Kidney (tissue), 13 donors: ENCODE measurements at regions not wholly inside any gene's neighbourhood (a gene's known extent, or its start where the extent isn't known, plus 50 kb on each side); places are given as distances from the start of the nearest gene placed in this dataset.

Experiments
- DNase-seq, 5 donors: peaks; one replicate each; pipeline ENCODE4 v3.0.0-alpha.2; 2013 to 2020
- FAIRE-seq: peaks from 2 replicates; lab custom pipeline; 2012; peaks lifted over from hg19 to GRCh38; lab: Jason Lieb, UNC
- H3K27ac ChIP-seq, 2 donors: one replicate each; pipeline ENCODE4 v1.7.0; 2013; ENCODE audit warnings: low read depth in 2 of 2, low read length in 2 of 2, inconsistent platforms in 1 of 2
- H3K27me3 ChIP-seq: one replicate; pipeline ENCODE4 v1.7.1; 2013; ENCODE audit warnings: low read length, inconsistent platforms; ENCODE audit not compliant: control insufficient read depth, insufficient read depth
- H3K36me3 ChIP-seq, 3 donors: one replicate each; pipeline versions ENCODE4 v1.7.0 to v1.7.1; 2013; ENCODE audit warnings: low read length in 3 of 3, control low read depth in 1 of 3, inconsistent platforms in 1 of 3; ENCODE audit not compliant: insufficient read depth in 3 of 3, control insufficient read depth in 2 of 3
- H3K4me1 ChIP-seq, 3 donors: one replicate each; pipeline versions ENCODE4 v1.7.0 to v1.7.1; 2013; ENCODE audit warnings: low read length in 3 of 3, inconsistent platforms in 1 of 3, low read depth in 1 of 3; ENCODE audit not compliant: control insufficient read depth in 2 of 3, insufficient read depth in 2 of 3
- H3K4me3 ChIP-seq, 3 donors: one replicate each; pipeline versions ENCODE4 v1.7.0 to v1.8.1; 2013; ENCODE audit warnings: low read length in 3 of 3, control low read depth in 1 of 3, inconsistent platforms in 1 of 3
- H3K9ac ChIP-seq, 3 donors: one replicate each; pipeline versions ENCODE4 v1.7.0 to v1.7.1; 2013; ENCODE audit warnings: low read length in 3 of 3, control low read depth in 1 of 3, inconsistent platforms in 1 of 3
- H3K9me3 ChIP-seq, 3 donors: one replicate each; pipeline versions ENCODE4 v1.7.0 to v1.7.1; 2013; ENCODE audit warnings: low read length in 3 of 3, control low read depth in 1 of 3, inconsistent platforms in 1 of 3; ENCODE audit not compliant: control insufficient read depth in 2 of 3, insufficient read depth in 1 of 3
- intact Hi-C: fragments of 100-400 bp; cut with DNase I; formaldehyde crosslinking; loops from one replicate; pipeline ENCODE4 v1.11.1; 2022
- TF ChIP-seq, protein P1 (sequence below): IDR thresholded peaks from 3 replicates; pipeline ENCODE4 v1.5.1; 2012; ENCODE audit warnings: mild to moderate bottlenecking, moderate library complexity, borderline replicate concordance; ENCODE audit not compliant: insufficient read depth; ENCODE audit errors: extremely low read depth
- donor health status: control.
- donor health status: control.
- donor health status: control.
- donor health status: control.
- donor health status: control.
- donor health status: DM: yes; HTN: yes; CAD: no.
- donor health status: Normal renal cell carcinoma (clear cell type).

DNA sequence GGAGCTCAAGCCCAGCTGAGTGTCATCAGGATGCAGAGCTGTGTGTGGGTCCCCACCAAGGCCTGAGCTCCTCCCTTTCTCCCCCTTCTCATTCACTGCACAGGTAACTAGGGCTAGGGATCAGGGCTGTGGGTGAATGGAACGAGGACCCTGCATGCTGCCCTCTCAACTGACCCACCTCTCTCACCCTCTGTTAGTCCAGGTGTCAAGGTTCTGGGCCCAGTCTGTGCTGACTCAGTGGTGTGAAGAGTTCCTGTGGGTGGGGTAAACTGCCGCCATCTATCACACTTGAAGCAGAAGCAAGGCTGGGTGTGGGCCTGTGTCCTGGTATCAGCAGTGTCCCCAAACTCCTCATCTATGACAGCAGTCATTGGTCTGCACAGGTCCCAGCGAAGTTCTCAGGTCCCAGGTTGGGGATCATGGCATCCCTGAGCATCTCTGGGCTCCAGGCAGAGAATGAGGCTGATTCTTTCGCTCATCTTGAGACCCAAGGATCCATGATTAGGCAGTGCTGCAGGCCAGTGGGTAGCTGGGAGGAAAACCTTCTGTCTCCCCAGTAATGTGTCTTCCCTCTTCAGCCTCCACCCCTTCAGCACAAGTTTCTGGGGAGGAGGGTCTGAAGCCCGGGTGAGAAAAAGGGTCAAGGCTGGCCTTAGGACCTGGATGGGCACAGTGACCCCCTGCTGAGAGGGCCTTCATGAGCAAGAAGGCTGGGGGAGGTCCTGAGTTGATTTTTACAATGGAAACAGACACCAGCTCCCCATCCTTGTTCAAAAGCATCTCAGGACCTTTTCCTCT is 109.8 kb downstream of the ZNF280B start:
- no peak overlapping the region for H3K9ac ChIP-seq
- no peaks in the 10 kb centered on the region for H3K27me3 ChIP-seq
- TF ChIP-seq, protein P1, sequence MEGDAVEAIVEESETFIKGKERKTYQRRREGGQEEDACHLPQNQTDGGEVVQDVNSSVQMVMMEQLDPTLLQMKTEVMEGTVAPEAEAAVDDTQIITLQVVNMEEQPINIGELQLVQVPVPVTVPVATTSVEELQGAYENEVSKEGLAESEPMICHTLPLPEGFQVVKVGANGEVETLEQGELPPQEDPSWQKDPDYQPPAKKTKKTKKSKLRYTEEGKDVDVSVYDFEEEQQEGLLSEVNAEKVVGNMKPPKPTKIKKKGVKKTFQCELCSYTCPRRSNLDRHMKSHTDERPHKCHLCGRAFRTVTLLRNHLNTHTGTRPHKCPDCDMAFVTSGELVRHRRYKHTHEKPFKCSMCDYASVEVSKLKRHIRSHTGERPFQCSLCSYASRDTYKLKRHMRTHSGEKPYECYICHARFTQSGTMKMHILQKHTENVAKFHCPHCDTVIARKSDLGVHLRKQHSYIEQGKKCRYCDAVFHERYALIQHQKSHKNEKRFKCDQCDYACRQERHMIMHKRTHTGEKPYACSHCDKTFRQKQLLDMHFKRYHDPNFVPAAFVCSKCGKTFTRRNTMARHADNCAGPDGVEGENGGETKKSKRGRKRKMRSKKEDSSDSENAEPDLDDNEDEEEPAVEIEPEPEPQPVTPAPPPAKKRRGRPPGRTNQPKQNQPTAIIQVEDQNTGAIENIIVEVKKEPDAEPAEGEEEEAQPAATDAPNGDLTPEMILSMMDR = no peak
- no peak for DNase-seq
- H3K9me3 ChIP-seq = no peaks in the 10 kb centered on the region
- FAIRE-seq = no peak
- intact Hi-C loops = no loop called here
- H3K36me3 ChIP-seq = no peaks in the 10 kb centered on the region
- no peaks in the 10 kb centered on the region for H3K4me1 ChIP-seq
- H3K4me3 ChIP-seq = no peak overlapping the region
- H3K27ac ChIP-seq = no peak overlapping the region

DNA sequence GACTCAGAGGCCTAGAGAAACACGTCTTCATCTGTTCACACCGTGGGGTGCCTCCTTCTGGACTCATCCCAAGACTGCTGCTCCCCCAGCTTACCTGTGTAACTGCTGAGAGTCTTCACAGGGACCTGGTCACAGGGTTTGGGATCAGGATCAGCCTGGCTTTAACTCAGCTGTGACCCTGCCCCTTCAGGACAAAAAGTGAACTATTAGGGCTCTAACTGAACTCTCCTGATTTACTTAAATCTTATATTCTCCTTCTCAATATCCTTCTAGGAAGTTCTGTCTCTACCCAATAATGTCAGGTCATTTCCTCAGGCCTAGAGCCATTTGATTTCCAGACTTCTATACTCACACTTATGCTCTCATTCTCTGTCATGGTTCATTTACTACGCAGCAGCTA is 108.4 kb downstream of the ZNF280B start:
- TF ChIP-seq, protein P1 = no peak
- FAIRE-seq = no peak

DNA sequence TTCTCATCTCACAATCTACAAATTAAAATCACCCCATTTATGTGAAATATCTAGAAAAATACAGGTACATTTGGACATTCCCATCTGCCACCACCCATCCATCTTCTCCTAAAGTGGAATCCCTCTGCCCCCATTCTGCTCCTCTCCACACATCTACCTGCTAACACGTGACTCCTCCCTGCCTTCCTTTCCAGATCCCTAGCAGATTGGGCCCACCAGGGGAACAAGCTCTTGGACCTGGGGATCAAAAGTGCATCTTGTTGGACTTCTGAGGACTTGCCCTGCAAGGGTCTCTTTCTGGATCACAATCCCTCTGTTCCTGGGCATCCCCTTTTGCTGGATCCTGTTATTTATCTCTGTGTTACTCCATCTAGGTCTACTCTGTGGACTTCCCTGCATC is 107.6 kb downstream of the ZNF280B start:
- Histone ChIP-seq H3K9me3 (no peaks in the 10 kb centered on the region), H3K9ac (no peak overlapping the region), H3K4me1 (no peaks in the 10 kb centered on the region), H3K4me3 (no peak overlapping the region), H3K36me3 (no peaks in the 10 kb centered on the region), H3K27ac (no peak overlapping the region), H3K27me3 (no peaks in the 10 kb centered on the region)
- DNase-seq (no peak), FAIRE-seq (no peak)
- intact Hi-C loops = no loop called here
- TF ChIP-seq, protein P1 = no peak

More for the DNA sequence above, 108.4 kb downstream of the ZNF280B start:
- Histone ChIP-seq H3K9me3 (no peaks in the 10 kb centered on the region), H3K4me1 (no peaks in the 10 kb centered on the region), H3K27me3 (no peaks in the 10 kb centered on the region), H3K36me3 (no peaks in the 10 kb centered on the region), H3K9ac (no peak overlapping the region), H3K27ac (no peak overlapping the region), H3K4me3 (no peak overlapping the region)
- intact Hi-C loops = no loop called here
- DNase-seq = no peak
